Mammary epithelial cell (primary cell): ENCODE measurements at regions not wholly inside any gene's neighbourhood (a gene's known extent, or its start where the extent isn't known, plus 50 kb on each side); places are given as distances from the start of the nearest gene placed in this dataset.

Source experiments
- CTCF ChIP-seq, 2 donors: IDR thresholded peaks in 1 of 2; conservative IDR thresholded peaks in 1 of 2; 2 replicates each; pipeline ENCODE4 v1.5.1; 2011 to 2012; ENCODE audit warnings: inconsistent platforms in 2 of 2, low read length in 2 of 2, mild to moderate bottlenecking in 2 of 2, control low read depth in 1 of 2, low read depth in 1 of 2; ENCODE audit not compliant: insufficient read depth in 1 of 2; ENCODE audit errors: extremely low read depth in 1 of 2
- EZH2 ChIP-seq: IDR thresholded peaks from 2 replicates; pipeline ENCODE4 v1.6.1; 2012; ENCODE audit warnings: low read length, inconsistent platforms, borderline replicate concordance

- no peak for TF ChIP-seq CTCF (conservative IDR thresholded peaks at IDR 0.05 in 1 of 2, IDR thresholded peaks at IDR 0.05 in 1 of 2; ENCODE audit: extremely low read depth in 1 of 2, insufficient read depth in 1 of 2, low read depth in 1 of 2, low read length in 2 of 2)
- no peak for TF ChIP-seq EZH2
Measured at GRCh38 chr6:154930451-154930851, 64.7 kb upstream of the TIAM2 start.
